Body of pancreas (tissue), 4 donors: ENCODE measurements at regions not wholly inside any gene's neighbourhood (a gene's known extent, or its start where the extent isn't known, plus 50 kb on each side); places are given as distances from the start of the nearest gene placed in this dataset.

ENCODE experiments used
- ATAC-seq: fragments of 150-250 bp; one replicate; pipeline ENCODE4 v1.9.1; 2016
- DNase-seq, 4 donors: peaks; one replicate each; pipeline ENCODE4 v3.0.0-alpha.2; 2019
- H3K27ac ChIP-seq, 4 donors: fragments of 200-600 bp; sonication (generic); 1 replicate in 3 of 4; 2 replicates in 1 of 4; pipeline versions ENCODE4 v1.5.1 to v1.6.1; 2016 to 2019; ENCODE audit warnings: mild to moderate bottlenecking in 1 of 4, mixed read lengths in 1 of 4, moderate library complexity in 1 of 4
- H3K27me3 ChIP-seq, 2 donors: fragments of 200-600 bp; sonication (generic); one replicate each; pipeline ENCODE4 v1.6.0; 2016; ENCODE audit warnings: mild to moderate bottlenecking in 1 of 2
- H3K36me3 ChIP-seq, 2 donors: fragments of 200-600 bp; sonication (generic); replicated peaks in 1 of 2; 2 replicates each; pipeline ENCODE4 v1.5.1; 2016; ENCODE audit warnings: low read depth in 2 of 2; ENCODE audit not compliant: insufficient read depth in 1 of 2
- H3K4me1 ChIP-seq: fragments of 200-600 bp; sonication (generic); one replicate; pipeline ENCODE4 v1.6.0; 2016
- H3K4me3 ChIP-seq, 2 donors: fragments of 200-600 bp; sonication (generic); 1 replicate in 1 of 2; 2 replicates in 1 of 2; pipeline ENCODE4 v1.5.1; 2016 to 2019
- H3K9me3 ChIP-seq, 3 donors: fragments of 200-600 bp; sonication (generic); 1 replicate in 2 of 3; 2 replicates in 1 of 3; pipeline ENCODE4 v1.5.1; 2016
- POLR2A ChIP-seq, 3 donors: fragments of 450-650 bp; IDR thresholded peaks; one replicate each; pipeline ENCODE4 v1.6.1; 2016; ENCODE audit warnings: antibody characterized with exemption in 3 of 3, mild to moderate bottlenecking in 2 of 3
- WGBS, 2 donors: methylation state at CpG; one replicate each; pipeline ENCODE4 v1.1.5; 2017; 5-methylcytosine and 5-hydroxymethylcytosine counted together
- intact Hi-C: fragments of 100-400 bp; cut with DNase I; formaldehyde crosslinking; loops from one replicate; pipeline ENCODE4 v1.15.1; 2023
- TF ChIP-seq, protein P1 (sequence below), 7 experiments: fragments of 450-650 bp in 4 of 7; fragments of 200-600 bp in 3 of 7; sonication (generic) in 3 of 7; IDR thresholded peaks; one replicate each; pipeline ENCODE4 v1.5.1; 2016 to 2019; ENCODE audit warnings: antibody characterized with exemption in 7 of 7

- Histone ChIP-seq H3K9me3 (no peaks in the 10 kb centered on the region), H3K36me3 (no peaks in the 10 kb centered on the region), H3K4me1 (no peaks in the 10 kb centered on the region), H3K27me3 (no peaks in the 10 kb centered on the region), H3K4me3 (no peak overlapping the region), H3K27ac (no peak overlapping the region)
- intact Hi-C loops: no loop called here
- TF ChIP-seq, protein P1, sequence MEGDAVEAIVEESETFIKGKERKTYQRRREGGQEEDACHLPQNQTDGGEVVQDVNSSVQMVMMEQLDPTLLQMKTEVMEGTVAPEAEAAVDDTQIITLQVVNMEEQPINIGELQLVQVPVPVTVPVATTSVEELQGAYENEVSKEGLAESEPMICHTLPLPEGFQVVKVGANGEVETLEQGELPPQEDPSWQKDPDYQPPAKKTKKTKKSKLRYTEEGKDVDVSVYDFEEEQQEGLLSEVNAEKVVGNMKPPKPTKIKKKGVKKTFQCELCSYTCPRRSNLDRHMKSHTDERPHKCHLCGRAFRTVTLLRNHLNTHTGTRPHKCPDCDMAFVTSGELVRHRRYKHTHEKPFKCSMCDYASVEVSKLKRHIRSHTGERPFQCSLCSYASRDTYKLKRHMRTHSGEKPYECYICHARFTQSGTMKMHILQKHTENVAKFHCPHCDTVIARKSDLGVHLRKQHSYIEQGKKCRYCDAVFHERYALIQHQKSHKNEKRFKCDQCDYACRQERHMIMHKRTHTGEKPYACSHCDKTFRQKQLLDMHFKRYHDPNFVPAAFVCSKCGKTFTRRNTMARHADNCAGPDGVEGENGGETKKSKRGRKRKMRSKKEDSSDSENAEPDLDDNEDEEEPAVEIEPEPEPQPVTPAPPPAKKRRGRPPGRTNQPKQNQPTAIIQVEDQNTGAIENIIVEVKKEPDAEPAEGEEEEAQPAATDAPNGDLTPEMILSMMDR (IDR thresholded peaks at IDR 0.05): peak in 2 of 7 experiments; percentile 11 to 15
- TF ChIP-seq POLR2A (IDR thresholded peaks at IDR 0.05): no peak
- DNase-seq: peak in 2 of 4 donors; percentile 5 to 29
- 40 to 61% methylated on average over 6 of the region's 6 CpGs for WGBS, 2 donors
- ATAC-seq: no peak
These were observed 371.5 kb upstream of the GOLIM4 start for GRCh38 chr3:168467115-168467714.

DNA sequence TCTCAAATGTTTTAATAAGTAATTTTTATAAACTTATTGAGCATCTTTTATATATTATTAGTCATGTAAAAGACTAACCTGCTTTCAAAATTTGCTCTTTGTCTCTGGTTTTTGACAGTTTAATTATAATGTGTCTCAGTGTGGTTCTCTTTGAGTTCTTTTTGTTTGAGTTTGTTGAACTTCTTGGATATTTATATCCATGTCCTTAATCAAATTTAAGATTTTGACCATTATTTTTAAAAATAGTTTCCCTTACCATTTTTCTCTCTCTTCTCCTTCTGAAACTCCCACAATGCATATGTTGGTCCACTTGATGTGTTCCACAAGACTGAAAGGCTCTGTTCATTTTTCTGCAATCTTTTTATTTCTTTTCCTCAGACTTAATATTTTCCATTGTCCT lies 366.1 kb upstream of the GOLIM4 start:
- Histone ChIP-seq H3K4me3 (no peak overlapping the region), H3K27ac (no peak overlapping the region), H3K27me3 (no peaks in the 10 kb centered on the region), H3K9me3 (no peaks in the 10 kb centered on the region), H3K36me3 (no peaks in the 10 kb centered on the region), H3K4me1 (no peaks in the 10 kb centered on the region)
- intact Hi-C loops: no loop called here
- no peak for DNase-seq
- no peak for ATAC-seq
- TF ChIP-seq, protein P1 (IDR thresholded peaks at IDR 0.05): no peak
- TF ChIP-seq POLR2A (IDR thresholded peaks at IDR 0.05): no peak

GRCh38 chr3:168459226-168459784 lies 363.6 kb upstream of the GOLIM4 start:
- WGBS, 2 donors: 72 to 78% methylated on average over 2 of the region's 2 CpGs
- no peak overlapping the region for H3K4me3 ChIP-seq
- intact Hi-C loops: no loop called here

GRCh38 chr3:168457954-168458539 lies 362.3 kb upstream of the GOLIM4 start:
- DNase-seq (no peak), ATAC-seq (no peak)
- Histone ChIP-seq H3K9me3 (no peaks in the 10 kb centered on the region), H3K27me3 (no peaks in the 10 kb centered on the region), H3K4me1 (no peaks in the 10 kb centered on the region), H3K36me3 (no peaks in the 10 kb centered on the region), H3K27ac (no peak overlapping the region), H3K4me3 (no peak overlapping the region)
- 65 to 68% methylated on average over 4 of the region's 4 CpGs for WGBS, 2 donors
- TF ChIP-seq POLR2A (IDR thresholded peaks at IDR 0.05): no peak
- TF ChIP-seq, protein P1 (IDR thresholded peaks at IDR 0.05): no peak
- intact Hi-C loops: no loop called here

More at GRCh38 chr3:168459226-168459784, 363.6 kb upstream of the GOLIM4 start:
- no peak for TF ChIP-seq POLR2A (IDR thresholded peaks at IDR 0.05)
- TF ChIP-seq, protein P1 (IDR thresholded peaks at IDR 0.05): no peak
- no peaks in the 10 kb centered on the region for H3K4me1 ChIP-seq
- H3K27ac ChIP-seq: no peak overlapping the region
- no peaks in the 10 kb centered on the region for H3K9me3 ChIP-seq
- DNase-seq: no peak
- H3K27me3 ChIP-seq: no peaks in the 10 kb centered on the region
- no peak for ATAC-seq
- no peaks in the 10 kb centered on the region for H3K36me3 ChIP-seq

- Histone ChIP-seq H3K27ac (no peak overlapping the region), H3K9me3 (no peaks in the 10 kb centered on the region), H3K4me3 (no peak overlapping the region), H3K4me1 (no peaks in the 10 kb centered on the region), H3K27me3 (no peaks in the 10 kb centered on the region), H3K36me3 (no peaks in the 10 kb centered on the region)
- intact Hi-C loops: no loop called here
- ATAC-seq: no peak
- TF ChIP-seq, protein P1 (IDR thresholded peaks at IDR 0.05): no peak
- no peak for TF ChIP-seq POLR2A (IDR thresholded peaks at IDR 0.05)
- no peak for DNase-seq
- 38 to 45% methylated on average over 3 to 5 of the region's 5 CpGs for WGBS, 2 donors
These were observed 360.1 kb upstream of the GOLIM4 start for GRCh38 chr3:168455814-168456213.
